Neural cell (in vitro differentiated cells): ENCODE measurements at regions not wholly inside any gene's neighbourhood (a gene's known extent, or its start where the extent isn't known, plus 50 kb on each side); places are given as distances from the start of the nearest gene placed in this dataset.

ENCODE experiments used
- H2AFZ ChIP-seq: fragments of 200-600, 300-800 bp; sonication (generic), shearing (Covaris generic); 2 replicates; pipeline ENCODE4 v1.6.0; 2014; ENCODE audit warnings: low read depth, mild to moderate bottlenecking, antibody characterized with exemption, low read length, moderate library complexity
- H3F3A ChIP-seq: fragments of 200-600 bp; shearing (Covaris generic); 2 replicates; pipeline ENCODE4 v1.6.1; 2016; ENCODE audit warnings: mild to moderate bottlenecking, moderate library complexity, mixed read lengths, antibody characterized with exemption, low read length; ENCODE audit not compliant: insufficient read depth, poor library complexity, severe bottlenecking
- H3K27ac ChIP-seq: fragments of 200-600, 300-800 bp; sonication (generic), shearing (Covaris generic); 2 replicates; pipeline ENCODE4 v1.5.1; 2014; ENCODE audit warnings: mild to moderate bottlenecking, low read length, moderate library complexity
- H3K27me3 ChIP-seq: fragments of 300-800, 200-600 bp; sonication (generic), shearing (Covaris generic); 2 replicates; pipeline ENCODE4 v1.6.0; 2014; ENCODE audit warnings: mild to moderate bottlenecking, low read depth, low read length, moderate library complexity; ENCODE audit not compliant: insufficient read depth
- H3K36me3 ChIP-seq: fragments of 300-800, 200-600 bp; sonication (generic), shearing (Covaris generic); 2 replicates; pipeline ENCODE4 v1.5.1; 2014; ENCODE audit warnings: mild to moderate bottlenecking, antibody characterized with exemption, low read length, moderate library complexity; ENCODE audit not compliant: insufficient read depth
- H3K4me2 ChIP-seq: fragments of 300-800, 200-600 bp; sonication (generic), shearing (Covaris generic); 2 replicates; pipeline ENCODE4 v1.6.0; 2014; ENCODE audit warnings: mild to moderate bottlenecking, low read length
- H3K4me3 ChIP-seq: fragments of 300-800, 200-600 bp; sonication (generic), shearing (Covaris generic); 2 replicates; pipeline ENCODE4 v1.5.1; 2014; ENCODE audit warnings: mild to moderate bottlenecking, low read length, moderate library complexity
- H3K79me2 ChIP-seq: fragments of 200-600 bp; shearing (Covaris generic); replicated peaks from 2 replicates; pipeline ENCODE4 v1.6.0; 2014; ENCODE audit warnings: mild to moderate bottlenecking, low read length, moderate library complexity; ENCODE audit not compliant: insufficient read depth
- H3K9ac ChIP-seq: fragments of 300-800, 200-600 bp; sonication (generic), shearing (Covaris generic); 2 replicates; pipeline ENCODE4 v1.6.1; 2016; ENCODE audit warnings: mild to moderate bottlenecking, low read length, mixed read lengths
- H3K9me2 ChIP-seq: fragments of 200-600 bp; shearing (Covaris generic); 2 replicates; pipeline ENCODE4 v1.6.1; 2016; ENCODE audit warnings: mild to moderate bottlenecking, low read length, mixed read lengths; ENCODE audit not compliant: insufficient read depth
- H3K9me3 ChIP-seq: fragments of 200-600, 300-800 bp; sonication (generic), shearing (Covaris generic); 2 replicates; pipeline ENCODE4 v1.6.1; 2016; ENCODE audit warnings: mild to moderate bottlenecking, mixed run types, low read length, moderate library complexity, mixed read lengths
- H4K20me1 ChIP-seq: fragments of 200-600 bp; shearing (Covaris generic); 2 replicates; pipeline ENCODE4 v1.6.1; 2016; ENCODE audit warnings: mild to moderate bottlenecking, mixed run types; ENCODE audit not compliant: insufficient read depth
- EP300 ChIP-seq: fragments of 450-650 bp; conservative IDR thresholded peaks from 2 replicates; pipeline ENCODE4 v1.6.1; 2014; ENCODE audit warnings: antibody characterized with exemption, mild to moderate bottlenecking, moderate library complexity; ENCODE audit not compliant: poor library complexity, severe bottlenecking
- EZH2 ChIP-seq: fragments of 200-600, 300-800 bp; shearing (Covaris generic), sonication (generic); IDR thresholded peaks from 2 replicates; pipeline ENCODE4 v1.6.1; 2014; ENCODE audit warnings: antibody characterized with exemption, low read length, borderline replicate concordance, mild to moderate bottlenecking; ENCODE audit not compliant: insufficient read depth, poor library complexity, severe bottlenecking
- MXI1 ChIP-seq: fragments of 450-650 bp; conservative IDR thresholded peaks from 2 replicates; pipeline ENCODE4 v1.6.1; 2014; ENCODE audit warnings: antibody characterized with exemption, mild to moderate bottlenecking; ENCODE audit not compliant: poor library complexity, severe bottlenecking
- POLR2AphosphoS5 ChIP-seq: IDR thresholded peaks from 2 replicates; pipeline ENCODE4 v1.6.1; 2012
- RAD21 ChIP-seq: fragments of 450-650 bp; conservative IDR thresholded peaks from 2 replicates; pipeline ENCODE4 v1.6.1; 2014; ENCODE audit warnings: antibody characterized with exemption, mild to moderate bottlenecking, moderate library complexity
- SMC3 ChIP-seq: fragments of 450-650 bp; conservative IDR thresholded peaks from 2 replicates; pipeline ENCODE4 v1.6.1; 2014; ENCODE audit warnings: antibody characterized with exemption, mild to moderate bottlenecking, moderate library complexity; ENCODE audit not compliant: poor library complexity
- TAF1 ChIP-seq: IDR thresholded peaks from 2 replicates; pipeline ENCODE4 v1.6.1; 2012; ENCODE audit warnings: low read depth
- TF ChIP-seq, protein P1 (sequence below): IDR thresholded peaks from 2 replicates; pipeline ENCODE4 v1.6.1; 2012; ENCODE audit warnings: borderline replicate concordance
- TF ChIP-seq, protein P2 (sequence below): fragments of 450-650 bp; IDR thresholded peaks from 2 replicates; pipeline ENCODE4 v1.5.1; 2014; ENCODE audit warnings: antibody characterized with exemption, mild to moderate bottlenecking, moderate library complexity; ENCODE audit not compliant: poor library complexity, severe bottlenecking

DNA sequence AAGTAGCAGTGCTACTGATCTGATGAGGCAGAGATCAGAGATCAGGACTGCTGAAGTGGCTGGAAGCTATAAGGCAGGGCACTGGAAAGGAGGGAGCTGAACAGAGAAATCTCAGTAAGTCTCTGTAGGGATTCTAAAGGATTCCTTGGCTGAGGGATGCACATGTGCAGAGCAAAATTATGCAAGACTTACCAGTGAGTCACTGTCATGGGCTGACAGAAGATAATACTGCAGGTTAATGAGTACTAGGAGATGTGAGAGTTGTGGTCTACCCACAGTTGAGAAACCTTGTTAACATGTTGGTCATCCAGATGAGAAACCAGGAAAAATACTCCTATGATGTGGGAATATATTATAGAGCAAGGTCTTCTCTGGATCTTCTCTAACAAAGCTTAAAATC lies 378.1 kb downstream of the HAPSTR1 start:
- H3K9ac ChIP-seq, result no peak overlapping the region
- H3K4me2 ChIP-seq, result no peak overlapping the region
- no peaks in the 10 kb centered on the region for H3K36me3 ChIP-seq
- no peak overlapping the region for H3K4me3 ChIP-seq
- no peaks in the 10 kb centered on the region for H3K9me3 ChIP-seq
- no peaks in the 10 kb centered on the region for H3K27me3 ChIP-seq
- TF ChIP-seq, protein P1, sequence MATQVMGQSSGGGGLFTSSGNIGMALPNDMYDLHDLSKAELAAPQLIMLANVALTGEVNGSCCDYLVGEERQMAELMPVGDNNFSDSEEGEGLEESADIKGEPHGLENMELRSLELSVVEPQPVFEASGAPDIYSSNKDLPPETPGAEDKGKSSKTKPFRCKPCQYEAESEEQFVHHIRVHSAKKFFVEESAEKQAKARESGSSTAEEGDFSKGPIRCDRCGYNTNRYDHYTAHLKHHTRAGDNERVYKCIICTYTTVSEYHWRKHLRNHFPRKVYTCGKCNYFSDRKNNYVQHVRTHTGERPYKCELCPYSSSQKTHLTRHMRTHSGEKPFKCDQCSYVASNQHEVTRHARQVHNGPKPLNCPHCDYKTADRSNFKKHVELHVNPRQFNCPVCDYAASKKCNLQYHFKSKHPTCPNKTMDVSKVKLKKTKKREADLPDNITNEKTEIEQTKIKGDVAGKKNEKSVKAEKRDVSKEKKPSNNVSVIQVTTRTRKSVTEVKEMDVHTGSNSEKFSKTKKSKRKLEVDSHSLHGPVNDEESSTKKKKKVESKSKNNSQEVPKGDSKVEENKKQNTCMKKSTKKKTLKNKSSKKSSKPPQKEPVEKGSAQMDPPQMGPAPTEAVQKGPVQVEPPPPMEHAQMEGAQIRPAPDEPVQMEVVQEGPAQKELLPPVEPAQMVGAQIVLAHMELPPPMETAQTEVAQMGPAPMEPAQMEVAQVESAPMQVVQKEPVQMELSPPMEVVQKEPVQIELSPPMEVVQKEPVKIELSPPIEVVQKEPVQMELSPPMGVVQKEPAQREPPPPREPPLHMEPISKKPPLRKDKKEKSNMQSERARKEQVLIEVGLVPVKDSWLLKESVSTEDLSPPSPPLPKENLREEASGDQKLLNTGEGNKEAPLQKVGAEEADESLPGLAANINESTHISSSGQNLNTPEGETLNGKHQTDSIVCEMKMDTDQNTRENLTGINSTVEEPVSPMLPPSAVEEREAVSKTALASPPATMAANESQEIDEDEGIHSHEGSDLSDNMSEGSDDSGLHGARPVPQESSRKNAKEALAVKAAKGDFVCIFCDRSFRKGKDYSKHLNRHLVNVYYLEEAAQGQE, result no peak
- TF ChIP-seq POLR2AphosphoS5 (no peak), SMC3 (no peak), MXI1 (no peak), EP300 (no peak), TAF1 (no peak), EZH2 (no peak), RAD21 (no peak)
- TF ChIP-seq, protein P2, sequence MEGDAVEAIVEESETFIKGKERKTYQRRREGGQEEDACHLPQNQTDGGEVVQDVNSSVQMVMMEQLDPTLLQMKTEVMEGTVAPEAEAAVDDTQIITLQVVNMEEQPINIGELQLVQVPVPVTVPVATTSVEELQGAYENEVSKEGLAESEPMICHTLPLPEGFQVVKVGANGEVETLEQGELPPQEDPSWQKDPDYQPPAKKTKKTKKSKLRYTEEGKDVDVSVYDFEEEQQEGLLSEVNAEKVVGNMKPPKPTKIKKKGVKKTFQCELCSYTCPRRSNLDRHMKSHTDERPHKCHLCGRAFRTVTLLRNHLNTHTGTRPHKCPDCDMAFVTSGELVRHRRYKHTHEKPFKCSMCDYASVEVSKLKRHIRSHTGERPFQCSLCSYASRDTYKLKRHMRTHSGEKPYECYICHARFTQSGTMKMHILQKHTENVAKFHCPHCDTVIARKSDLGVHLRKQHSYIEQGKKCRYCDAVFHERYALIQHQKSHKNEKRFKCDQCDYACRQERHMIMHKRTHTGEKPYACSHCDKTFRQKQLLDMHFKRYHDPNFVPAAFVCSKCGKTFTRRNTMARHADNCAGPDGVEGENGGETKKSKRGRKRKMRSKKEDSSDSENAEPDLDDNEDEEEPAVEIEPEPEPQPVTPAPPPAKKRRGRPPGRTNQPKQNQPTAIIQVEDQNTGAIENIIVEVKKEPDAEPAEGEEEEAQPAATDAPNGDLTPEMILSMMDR, result no peak
- H3K79me2 ChIP-seq, result no peaks in the 10 kb centered on the region
- no peaks in the 10 kb centered on the region for H3K9me2 ChIP-seq
- H2AFZ ChIP-seq, result no peak overlapping the region
- no peaks in the 10 kb centered on the region for H3F3A ChIP-seq
- no peak overlapping the region for H3K27ac ChIP-seq
- H4K20me1 ChIP-seq, result no peaks in the 10 kb centered on the region

- Histone ChIP-seq H3K27ac (no peak overlapping the region), H3F3A (no peaks in the 10 kb centered on the region), H3K4me3 (no peak overlapping the region), H3K79me2 (no peaks in the 10 kb centered on the region), H4K20me1 (no peaks in the 10 kb centered on the region), H3K9me3 (no peaks in the 10 kb centered on the region), H3K27me3 (no peaks in the 10 kb centered on the region), H3K9ac (no peak overlapping the region), H3K36me3 (no peaks in the 10 kb centered on the region), H2AFZ (no peak overlapping the region), H3K9me2 (no peaks in the 10 kb centered on the region), H3K4me2 (no peak overlapping the region)
- TF ChIP-seq RAD21 (no peak), MXI1 (no peak), EZH2 (no peak), TAF1 (no peak), POLR2AphosphoS5 (no peak), SMC3 (no peak), EP300 (no peak)
- TF ChIP-seq, protein P2, result no peak
- TF ChIP-seq, protein P1, result no peak
Observed at GRCh38 chr16:9476744-9477143, 385.3 kb downstream of the HAPSTR1 start.
